Muscle layer of duodenum (tissue), 2 donors: ENCODE measurements at regions not wholly inside any gene's neighbourhood (a gene's known extent, or its start where the extent isn't known, plus 50 kb on each side); places are given as distances from the start of the nearest gene placed in this dataset.

Experiments used
- H3K27ac ChIP-seq: one replicate; pipeline ENCODE4 v1.7.0; 2013; ENCODE audit warnings: mild to moderate bottlenecking, low read length
- H3K27me3 ChIP-seq: one replicate; pipeline ENCODE4 v1.7.0; 2013; ENCODE audit warnings: low read depth, mild to moderate bottlenecking, control low read depth, low read length
- H3K36me3 ChIP-seq, 2 donors: one replicate each; pipeline ENCODE4 v1.7.0; 2013; ENCODE audit warnings: low read length in 2 of 2, control low read depth in 1 of 2, mild to moderate bottlenecking in 1 of 2; ENCODE audit not compliant: insufficient read depth in 2 of 2, control insufficient read depth in 1 of 2
- H3K4me1 ChIP-seq, 2 donors: one replicate each; pipeline ENCODE4 v1.7.0; 2013; ENCODE audit warnings: low read length in 2 of 2, mild to moderate bottlenecking in 2 of 2, control low read depth in 1 of 2, moderate library complexity in 1 of 2; ENCODE audit not compliant: insufficient read depth in 2 of 2, control insufficient read depth in 1 of 2
- H3K4me3 ChIP-seq, 2 donors: one replicate each; pipeline ENCODE4 v1.7.0; 2013; ENCODE audit warnings: low read length in 2 of 2, low read depth in 1 of 2, mild to moderate bottlenecking in 1 of 2
- H3K9me3 ChIP-seq, 2 donors: one replicate each; pipeline ENCODE4 v1.7.0; 2013; ENCODE audit warnings: low read length in 2 of 2, control low read depth in 1 of 2, mild to moderate bottlenecking in 1 of 2; ENCODE audit not compliant: control insufficient read depth in 1 of 2
- donor health status: healthy.

DNA sequence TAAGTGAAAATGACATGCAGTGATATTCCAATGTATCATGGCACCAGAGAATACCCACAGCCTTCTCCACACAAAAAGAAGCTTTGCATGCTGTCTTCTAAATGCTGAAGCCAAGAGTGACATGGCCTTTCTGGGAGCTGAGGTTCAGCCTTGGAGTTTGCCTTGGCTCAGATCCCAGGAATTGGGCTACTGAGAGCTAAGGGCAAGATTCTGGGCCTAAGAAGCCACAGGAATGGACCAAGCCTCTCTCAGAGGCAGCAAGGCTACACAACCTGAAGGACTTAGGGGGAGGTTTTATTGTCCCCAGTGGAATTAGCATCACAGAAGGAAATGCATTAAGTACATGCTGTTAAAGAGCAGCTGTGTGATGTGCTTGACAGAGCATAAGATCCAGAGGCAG lies 1078.5 kb downstream of the TUSC7 start:
- no peak overlapping the region for H3K4me3 ChIP-seq

DNA sequence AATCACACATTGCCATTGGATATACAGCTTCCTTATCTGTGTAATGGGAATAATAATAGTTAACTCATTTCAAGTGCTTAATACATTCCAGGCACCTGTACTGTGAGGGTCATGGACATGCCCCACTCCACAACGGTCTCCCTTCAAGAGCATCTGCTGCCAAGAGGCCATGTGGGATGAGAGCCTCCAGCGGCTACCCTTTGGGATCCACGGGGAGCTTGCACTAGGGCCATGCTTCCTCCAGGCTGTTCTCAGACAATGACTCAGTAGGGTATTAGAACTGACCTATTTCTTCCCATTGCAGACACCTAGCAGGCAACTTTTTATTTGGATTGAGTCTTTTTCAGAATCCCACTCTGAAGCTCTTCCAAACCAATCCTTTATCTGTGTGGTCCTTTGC lies 1078.9 kb downstream of the TUSC7 start:
- Histone ChIP-seq H3K27me3 (no peaks in the 10 kb centered on the region), H3K9me3 (no peaks in the 10 kb centered on the region), H3K4me1 (no peaks in the 10 kb centered on the region), H3K4me3 (no peak overlapping the region), H3K36me3 (no peaks in the 10 kb centered on the region), H3K27ac (no peak overlapping the region)

More for the DNA sequence above, 1078.5 kb downstream of the TUSC7 start:
- H3K36me3 ChIP-seq = no peaks in the 10 kb centered on the region
- H3K27me3 ChIP-seq = no peaks in the 10 kb centered on the region
- no peaks in the 10 kb centered on the region for H3K9me3 ChIP-seq
- H3K4me1 ChIP-seq = no peaks in the 10 kb centered on the region
- H3K27ac ChIP-seq = no peak overlapping the region

DNA sequence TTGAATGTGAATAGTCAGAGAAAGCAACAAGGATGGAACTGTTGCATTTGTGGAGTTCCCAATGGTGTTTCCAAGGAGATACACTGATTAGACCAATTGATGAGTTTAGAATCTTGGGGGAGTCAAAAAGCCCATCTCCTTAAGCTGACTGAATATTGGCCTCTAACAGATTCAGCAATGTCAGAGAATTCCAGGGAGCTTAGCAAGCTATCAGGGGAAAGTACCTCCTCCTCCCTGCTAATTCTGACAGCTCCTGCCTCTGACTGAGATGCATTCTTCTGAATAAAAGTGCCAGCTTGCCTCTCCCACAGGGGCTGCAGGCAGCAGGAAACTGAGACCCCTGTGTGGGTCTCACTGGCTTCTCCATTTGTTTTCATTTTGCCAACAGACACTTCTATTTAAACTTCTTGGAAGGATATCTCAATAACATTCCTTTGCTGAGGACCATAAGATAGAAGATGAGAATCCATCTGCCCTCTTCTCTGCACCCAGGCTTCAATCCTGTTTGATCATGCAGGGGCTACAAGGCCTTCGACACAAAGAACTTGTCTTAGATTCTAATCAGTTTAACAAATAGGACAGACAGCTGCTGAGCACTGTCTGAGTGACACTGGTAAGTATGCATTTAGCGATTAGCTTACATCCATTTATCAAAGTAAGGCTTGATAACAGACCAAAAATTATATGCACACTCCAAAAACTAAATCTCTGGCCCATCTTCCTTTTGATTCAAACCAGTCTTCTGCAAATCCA lies 1080.8 kb downstream of the TUSC7 start:
- no peaks in the 10 kb centered on the region for H3K4me1 ChIP-seq
- no peak overlapping the region for H3K4me3 ChIP-seq
- no peaks in the 10 kb centered on the region for H3K36me3 ChIP-seq
- no peaks in the 10 kb centered on the region for H3K9me3 ChIP-seq
- H3K27ac ChIP-seq = no peak overlapping the region
- H3K27me3 ChIP-seq = no peaks in the 10 kb centered on the region

DNA sequence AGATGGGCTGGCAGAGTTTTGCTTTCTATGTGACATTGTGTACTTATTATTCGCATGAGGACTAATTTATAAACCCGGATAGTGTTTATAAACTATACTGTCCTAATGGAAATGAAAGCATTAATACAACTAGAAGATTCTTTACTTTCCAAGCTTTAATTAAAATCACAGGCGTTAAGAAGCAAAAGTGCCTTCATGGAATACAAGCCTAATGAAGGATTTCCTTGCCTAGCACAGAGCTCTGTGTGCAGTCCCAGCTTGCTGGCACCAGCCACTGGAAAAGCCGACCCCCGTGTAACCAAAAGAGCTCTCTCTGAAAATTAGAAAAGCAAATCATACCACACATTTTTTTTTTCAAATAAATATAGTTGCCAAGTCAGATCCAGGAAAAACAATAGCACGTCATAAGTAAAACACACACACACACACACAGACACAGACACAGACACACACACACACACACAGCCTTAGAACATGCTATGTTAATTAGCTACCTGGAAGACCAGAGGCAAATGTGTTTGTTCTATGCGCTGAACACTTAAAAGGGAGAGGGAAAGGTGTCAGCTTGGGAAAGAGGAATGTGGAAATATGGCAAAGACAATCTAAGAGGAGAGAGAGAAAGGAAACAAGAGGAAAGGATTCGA lies 1084.2 kb downstream of the TUSC7 start:
- Histone ChIP-seq H3K27ac (no peak overlapping the region), H3K4me3 (no peak overlapping the region), H3K27me3 (no peaks in the 10 kb centered on the region), H3K36me3 (no peaks in the 10 kb centered on the region), H3K9me3 (no peaks in the 10 kb centered on the region), H3K4me1 (no peaks in the 10 kb centered on the region)

DNA sequence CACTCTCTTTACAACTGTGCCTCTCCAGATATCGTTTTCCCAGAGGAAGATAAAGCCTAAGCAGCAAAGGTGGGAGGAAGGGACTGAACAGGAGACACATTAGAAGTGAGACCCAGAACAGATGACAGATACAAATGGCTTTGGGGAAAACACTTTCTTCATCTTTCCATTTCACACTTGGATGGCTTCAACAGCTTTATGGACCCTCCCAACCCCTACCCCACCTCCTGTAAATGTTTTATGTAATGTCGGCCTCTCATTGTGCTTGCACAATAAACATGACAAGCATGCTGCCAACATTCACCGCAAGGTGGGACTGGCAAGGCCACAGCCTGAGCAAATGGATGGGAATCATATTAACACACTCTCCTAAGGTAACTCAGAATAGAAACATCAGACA lies 1088.6 kb downstream of the TUSC7 start:
- Histone ChIP-seq H3K36me3 (no peaks in the 10 kb centered on the region), H3K4me1 (no peaks in the 10 kb centered on the region), H3K27me3 (no peaks in the 10 kb centered on the region), H3K9me3 (no peaks in the 10 kb centered on the region), H3K4me3 (no peak overlapping the region), H3K27ac (no peak overlapping the region)

DNA sequence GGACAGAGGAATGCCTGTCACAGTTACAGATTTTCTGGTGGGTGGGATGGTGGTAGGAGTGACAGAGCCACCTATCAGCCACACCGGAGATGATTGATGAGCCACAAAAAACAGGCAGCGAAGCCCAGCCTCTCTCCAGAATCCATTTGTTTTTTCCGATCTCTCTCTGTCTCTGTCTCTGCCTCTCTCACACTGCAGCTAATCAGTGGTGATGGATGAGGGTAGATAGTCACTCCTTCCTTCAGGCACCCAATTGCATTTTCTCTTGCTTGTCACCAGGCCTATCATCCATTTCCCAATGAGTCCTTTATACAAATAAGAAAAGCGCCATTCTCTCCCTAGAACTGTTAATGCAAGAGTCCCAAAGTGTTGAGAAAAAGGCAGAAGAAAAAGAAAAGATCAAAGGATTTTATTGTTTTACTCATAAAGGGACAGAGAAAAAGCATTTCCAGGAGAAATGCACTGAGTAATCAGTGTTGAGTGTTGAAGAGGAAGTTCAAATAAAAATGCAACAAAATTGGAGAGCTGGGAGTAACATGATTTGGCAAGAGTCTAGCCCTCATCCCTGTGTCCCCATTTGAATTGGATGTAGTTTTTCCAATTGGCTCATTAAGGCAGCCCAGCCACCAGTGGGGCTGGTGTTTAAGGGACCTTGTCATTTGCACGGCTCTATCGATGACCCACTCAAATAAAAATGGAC lies 1089.3 kb downstream of the TUSC7 start:
- Histone ChIP-seq H3K4me1 (no peaks in the 10 kb centered on the region), H3K4me3 (no peak overlapping the region), H3K9me3 (no peaks in the 10 kb centered on the region), H3K27me3 (no peaks in the 10 kb centered on the region), H3K27ac (no peak overlapping the region), H3K36me3 (no peaks in the 10 kb centered on the region)

DNA sequence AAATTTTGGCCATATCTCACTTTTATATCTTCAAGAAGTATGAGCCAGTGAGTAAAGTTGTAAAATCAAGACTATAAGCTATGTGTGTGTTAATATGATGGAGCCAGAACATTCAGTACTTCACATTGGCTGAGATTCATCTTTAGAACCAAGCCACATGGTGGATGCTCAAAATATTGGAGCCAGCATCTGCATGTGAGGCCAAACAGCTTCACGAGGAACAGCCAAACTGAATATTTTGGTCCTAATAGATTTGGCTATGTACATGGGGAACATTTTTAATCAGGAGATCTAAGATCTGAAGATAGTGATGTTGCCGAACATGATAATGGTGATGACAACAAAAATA lies 1089.8 kb downstream of the TUSC7 start:
- Histone ChIP-seq H3K4me1 (no peaks in the 10 kb centered on the region), H3K9me3 (no peaks in the 10 kb centered on the region), H3K27me3 (no peaks in the 10 kb centered on the region), H3K4me3 (no peak overlapping the region), H3K27ac (no peak overlapping the region), H3K36me3 (no peaks in the 10 kb centered on the region)

DNA sequence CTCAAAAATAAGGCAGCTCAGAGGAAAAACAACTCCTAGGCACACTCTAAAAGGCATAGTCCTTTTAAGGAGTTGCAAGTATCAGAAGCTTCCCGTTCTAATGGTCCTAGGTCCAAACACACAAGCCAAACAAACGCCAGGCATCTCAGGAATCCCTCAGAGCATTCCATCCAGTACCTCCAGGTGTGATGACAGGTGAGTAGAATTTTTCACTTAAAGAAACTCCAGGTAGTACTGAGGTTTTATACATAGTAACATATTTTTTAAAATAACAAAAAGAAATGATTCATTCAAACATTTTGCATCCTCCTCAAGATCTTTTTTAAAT lies 1092.3 kb downstream of the TUSC7 start:
- Histone ChIP-seq H3K27me3 (no peaks in the 10 kb centered on the region), H3K4me1 (no peaks in the 10 kb centered on the region), H3K27ac (no peak overlapping the region), H3K36me3 (no peaks in the 10 kb centered on the region), H3K9me3 (no peaks in the 10 kb centered on the region), H3K4me3 (no peak overlapping the region)

DNA sequence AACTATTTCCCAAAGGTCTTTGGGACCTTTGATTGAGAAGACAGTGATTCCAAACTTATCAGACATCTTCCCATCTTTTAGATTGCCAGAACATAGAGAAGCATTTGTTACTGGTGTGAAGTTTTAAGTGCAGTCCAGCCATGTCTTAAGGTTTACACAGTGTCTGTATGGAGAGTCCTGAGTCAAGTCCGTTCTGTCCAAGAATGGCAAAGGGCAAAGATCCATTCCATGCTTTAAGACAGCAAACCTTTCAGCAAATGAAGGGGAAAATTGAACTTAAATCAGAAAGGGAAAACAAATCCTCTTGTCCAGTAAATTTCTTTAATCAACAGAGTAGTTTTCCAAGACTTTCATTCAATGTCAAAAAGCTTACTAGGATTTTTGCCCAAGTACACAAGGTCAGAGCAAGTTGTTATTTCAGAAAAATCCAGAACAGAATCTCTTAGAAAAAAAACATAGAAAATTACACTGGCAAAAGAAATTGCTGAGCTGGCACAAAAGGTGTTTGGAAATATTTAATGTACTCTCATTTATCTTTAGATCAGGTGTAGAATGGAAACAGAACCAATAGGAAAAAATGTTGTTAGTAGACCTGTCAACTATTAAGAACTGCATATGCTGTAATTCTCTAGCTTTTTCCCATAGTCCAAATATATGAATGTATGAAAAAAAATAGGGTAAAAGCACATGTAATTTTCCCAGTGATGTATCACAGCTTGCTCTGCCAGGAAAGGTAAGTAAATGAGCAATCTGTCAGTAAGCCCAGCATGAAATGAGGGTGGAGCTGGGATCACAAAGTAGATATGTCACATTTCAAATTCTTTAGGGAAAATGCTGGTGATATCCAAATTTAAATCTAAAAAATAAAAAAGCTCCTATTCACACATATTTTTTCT lies 1099.9 kb downstream of the TUSC7 start:
- no peaks in the 10 kb centered on the region for H3K27me3 ChIP-seq
- H3K36me3 ChIP-seq = no peaks in the 10 kb centered on the region
- no peak overlapping the region for H3K4me3 ChIP-seq
- no peaks in the 10 kb centered on the region for H3K4me1 ChIP-seq
- H3K9me3 ChIP-seq = no peaks in the 10 kb centered on the region
- H3K27ac ChIP-seq = no peak overlapping the region

DNA sequence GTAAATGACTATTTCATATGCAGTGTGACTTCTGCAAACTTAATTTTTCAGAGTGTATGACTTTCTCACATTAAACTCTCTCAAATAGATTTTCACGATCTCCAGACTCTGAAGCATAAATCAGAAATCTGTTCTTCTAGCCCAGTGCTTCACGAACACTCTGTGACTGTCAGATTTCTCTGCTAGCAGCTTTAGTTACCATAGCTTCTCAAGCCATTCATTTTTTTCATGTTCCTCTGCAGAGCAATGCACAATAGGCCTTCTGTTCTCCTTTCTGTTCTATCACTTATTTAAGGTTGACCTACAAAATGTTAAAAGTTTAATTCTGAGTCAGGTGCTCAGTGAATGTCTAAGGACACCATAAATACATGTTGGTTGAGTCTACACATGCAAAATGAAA lies 1102.2 kb downstream of the TUSC7 start:
- Histone ChIP-seq H3K27me3 (no peaks in the 10 kb centered on the region), H3K36me3 (no peaks in the 10 kb centered on the region), H3K4me1 (no peaks in the 10 kb centered on the region), H3K27ac (no peak overlapping the region), H3K4me3 (no peak overlapping the region), H3K9me3 (no peaks in the 10 kb centered on the region)

DNA sequence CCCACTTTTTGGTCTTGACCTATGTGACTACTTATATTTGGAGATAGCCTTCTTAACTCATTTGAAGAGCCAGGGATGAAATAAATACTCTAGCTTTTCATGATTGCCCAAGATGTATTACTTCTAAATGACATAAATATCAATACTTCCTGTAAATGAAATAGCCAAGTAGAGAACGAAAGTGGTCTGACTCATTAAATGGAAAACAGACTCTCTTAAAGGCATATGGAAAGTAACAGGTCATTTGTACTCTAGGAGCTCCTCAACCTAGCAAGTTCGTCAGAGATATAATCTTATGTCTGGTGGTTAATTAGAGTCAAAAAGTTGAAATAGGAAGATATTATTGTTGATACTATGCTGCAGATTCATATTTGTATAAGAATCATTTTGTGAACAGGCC lies 1105.4 kb downstream of the TUSC7 start:
- no peaks in the 10 kb centered on the region for H3K27me3 ChIP-seq
- H3K4me1 ChIP-seq = no peaks in the 10 kb centered on the region
- no peaks in the 10 kb centered on the region for H3K9me3 ChIP-seq
- H3K4me3 ChIP-seq = no peak overlapping the region
- no peak overlapping the region for H3K27ac ChIP-seq
- H3K36me3 ChIP-seq = no peaks in the 10 kb centered on the region
